ENCODE measurements at regions not wholly inside any gene's neighbourhood (a gene's known extent, or its start where the extent isn't known, plus 50 kb on each side); places are given as distances from the start of the nearest gene placed in this dataset.
A peak's percentile ranks its signal among the peaks of the same experiment; 100 is the strongest.

GRCh38 chr2:121076885-121077549, 208.0 kb downstream of the TFCP2L1 start:
- peak; percentile 98 for TF ChIP-seq CTCF (IDR thresholded peaks at IDR 0.05; ENCODE audit: insufficient read depth, low read length, poor library complexity, severe bottlenecking)
- Histone ChIP-seq H3K36me3 (ENCODE audit: control insufficient read depth, insufficient read depth, low read length) (no peaks in the 10 kb centered on the region), H3K27me3 (replicated peaks; ENCODE audit: control insufficient read depth, insufficient read depth, low read length) (peaks cover 2% of the 10 kb centered on the region), H3K4me3 (replicated peaks; ENCODE audit: low read depth, low read length) (no peak overlapping the region)
- DNase-seq (ENCODE audit: extremely low read depth, insufficient read length), result peak; percentile 56

GRCh38 chr2:121078899-121079298, 206.1 kb downstream of the TFCP2L1 start:
- TF ChIP-seq CTCF (IDR thresholded peaks at IDR 0.05; ENCODE audit: insufficient read depth, low read length, poor library complexity, severe bottlenecking), result no peak
- Histone ChIP-seq H3K36me3 (ENCODE audit: control insufficient read depth, insufficient read depth, low read length) (no peaks in the 10 kb centered on the region), H3K27me3 (replicated peaks; ENCODE audit: control insufficient read depth, insufficient read depth, low read length) (peaks cover 2% of the 10 kb centered on the region), H3K4me3 (replicated peaks; ENCODE audit: low read depth, low read length) (no peak overlapping the region)
- DNase-seq (ENCODE audit: extremely low read depth, insufficient read length), result no peak

- H3K4me3 ChIP-seq (replicated peaks; ENCODE audit: low read depth, low read length), result no peak overlapping the region
- H3K27me3 ChIP-seq (replicated peaks; ENCODE audit: control insufficient read depth, insufficient read depth, low read length), result no peaks in the 10 kb centered on the region; the same call in none of the 2 replicates
- no peak for DNase-seq (ENCODE audit: extremely low read depth, insufficient read length)
- TF ChIP-seq CTCF (IDR thresholded peaks at IDR 0.05; ENCODE audit: insufficient read depth, low read length, poor library complexity, severe bottlenecking), result peak; percentile 82
- H3K36me3 ChIP-seq (ENCODE audit: control insufficient read depth, insufficient read depth, low read length), result no peaks in the 10 kb centered on the region
Measured at GRCh38 chr2:121080013-121080772, 204.8 kb downstream of the TFCP2L1 start.

GRCh38 chr2:121081701-121082100, 203.3 kb downstream of the TFCP2L1 start:
- no peak for DNase-seq (ENCODE audit: extremely low read depth, insufficient read length)
- H3K4me3 ChIP-seq (replicated peaks; ENCODE audit: low read depth, low read length), result no peak overlapping the region
- H3K27me3 ChIP-seq (replicated peaks; ENCODE audit: control insufficient read depth, insufficient read depth, low read length), result no peaks in the 10 kb centered on the region; the same call in 1 of the 2 replicates
- TF ChIP-seq CTCF (IDR thresholded peaks at IDR 0.05; ENCODE audit: insufficient read depth, low read length, poor library complexity, severe bottlenecking), result no peak
- no peaks in the 10 kb centered on the region for H3K36me3 ChIP-seq (ENCODE audit: control insufficient read depth, insufficient read depth, low read length)

GRCh38 chr2:121082191-121082590, 202.8 kb downstream of the TFCP2L1 start:
- Histone ChIP-seq H3K27me3 (replicated peaks; ENCODE audit: control insufficient read depth, insufficient read depth, low read length) (no peaks in the 10 kb centered on the region; the same call in 1 of the 2 replicates), H3K4me3 (replicated peaks; ENCODE audit: low read depth, low read length) (no peak overlapping the region), H3K36me3 (ENCODE audit: control insufficient read depth, insufficient read depth, low read length) (no peaks in the 10 kb centered on the region)
- no peak for TF ChIP-seq CTCF (IDR thresholded peaks at IDR 0.05; ENCODE audit: insufficient read depth, low read length, poor library complexity, severe bottlenecking)
- DNase-seq (ENCODE audit: extremely low read depth, insufficient read length), result no peak

Measured in GM06990 (cell line).